ENCODE measurements at regions not wholly inside any gene's neighbourhood (a gene's known extent, or its start where the extent isn't known, plus 50 kb on each side); places are given as distances from the start of the nearest gene placed in this dataset.

DNA sequence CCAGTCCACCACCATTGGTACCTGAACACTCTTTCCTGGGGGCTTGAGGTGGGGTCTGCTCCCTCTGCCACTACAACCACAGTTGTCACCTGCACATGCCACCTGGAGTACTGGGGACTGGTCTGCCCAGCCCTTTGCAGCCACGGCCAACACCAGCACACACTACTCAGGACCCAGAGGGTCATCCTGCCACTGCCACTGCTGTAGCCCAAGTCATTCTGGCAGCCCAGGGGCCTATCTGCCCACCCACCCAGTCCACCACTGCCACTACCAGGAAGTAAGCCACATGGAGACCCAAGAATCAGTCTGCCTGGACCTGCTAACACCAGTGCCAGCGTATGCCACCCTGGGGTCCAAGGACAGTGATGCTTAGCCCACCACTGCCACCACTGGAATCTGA lies 302.4 kb upstream of the TRPC7 start:
- no peaks in the 10 kb centered on the region for H3K27me3 ChIP-seq (ENCODE audit: control insufficient read depth in 3 of 3, insufficient read depth in 3 of 3, low read length in 2 of 3)
- H3K9ac ChIP-seq (ENCODE audit: insufficient read depth in 1 of 2, low read length in 2 of 2) = no peak overlapping the region
- no peaks in the 10 kb centered on the region for H3K36me3 ChIP-seq (ENCODE audit: control insufficient read depth in 4 of 4, insufficient read depth in 4 of 4, low read length in 4 of 4)
- H3K4me1 ChIP-seq (ENCODE audit: control insufficient read depth in 5 of 5, insufficient read depth in 5 of 5, low read length in 5 of 5) = no peaks in the 10 kb centered on the region
- DNase-seq (no peak), ATAC-seq (ENCODE audit: insufficient read depth, low FRiP score) (no peak)
- no peak overlapping the region for H3K4me3 ChIP-seq
- peaks cover 0 to 7% (median 1%) of the 10 kb centered on the region in 4 donors for H3K9me3 ChIP-seq (ENCODE audit: control insufficient read depth in 4 of 4, insufficient read depth in 3 of 4, low read length in 3 of 4)
- WGBS, 2 donors = 85 to 97% methylated on average over 2 of the region's 2 CpGs
- TF ChIP-seq, protein P1, sequence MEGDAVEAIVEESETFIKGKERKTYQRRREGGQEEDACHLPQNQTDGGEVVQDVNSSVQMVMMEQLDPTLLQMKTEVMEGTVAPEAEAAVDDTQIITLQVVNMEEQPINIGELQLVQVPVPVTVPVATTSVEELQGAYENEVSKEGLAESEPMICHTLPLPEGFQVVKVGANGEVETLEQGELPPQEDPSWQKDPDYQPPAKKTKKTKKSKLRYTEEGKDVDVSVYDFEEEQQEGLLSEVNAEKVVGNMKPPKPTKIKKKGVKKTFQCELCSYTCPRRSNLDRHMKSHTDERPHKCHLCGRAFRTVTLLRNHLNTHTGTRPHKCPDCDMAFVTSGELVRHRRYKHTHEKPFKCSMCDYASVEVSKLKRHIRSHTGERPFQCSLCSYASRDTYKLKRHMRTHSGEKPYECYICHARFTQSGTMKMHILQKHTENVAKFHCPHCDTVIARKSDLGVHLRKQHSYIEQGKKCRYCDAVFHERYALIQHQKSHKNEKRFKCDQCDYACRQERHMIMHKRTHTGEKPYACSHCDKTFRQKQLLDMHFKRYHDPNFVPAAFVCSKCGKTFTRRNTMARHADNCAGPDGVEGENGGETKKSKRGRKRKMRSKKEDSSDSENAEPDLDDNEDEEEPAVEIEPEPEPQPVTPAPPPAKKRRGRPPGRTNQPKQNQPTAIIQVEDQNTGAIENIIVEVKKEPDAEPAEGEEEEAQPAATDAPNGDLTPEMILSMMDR (IDR thresholded peaks at IDR 0.05; ENCODE audit: control extremely low read depth, extremely low read depth) = no peak
- H3K27ac ChIP-seq (ENCODE audit: low read depth in 1 of 2, low read length in 1 of 2) = no peak overlapping the region

DNA sequence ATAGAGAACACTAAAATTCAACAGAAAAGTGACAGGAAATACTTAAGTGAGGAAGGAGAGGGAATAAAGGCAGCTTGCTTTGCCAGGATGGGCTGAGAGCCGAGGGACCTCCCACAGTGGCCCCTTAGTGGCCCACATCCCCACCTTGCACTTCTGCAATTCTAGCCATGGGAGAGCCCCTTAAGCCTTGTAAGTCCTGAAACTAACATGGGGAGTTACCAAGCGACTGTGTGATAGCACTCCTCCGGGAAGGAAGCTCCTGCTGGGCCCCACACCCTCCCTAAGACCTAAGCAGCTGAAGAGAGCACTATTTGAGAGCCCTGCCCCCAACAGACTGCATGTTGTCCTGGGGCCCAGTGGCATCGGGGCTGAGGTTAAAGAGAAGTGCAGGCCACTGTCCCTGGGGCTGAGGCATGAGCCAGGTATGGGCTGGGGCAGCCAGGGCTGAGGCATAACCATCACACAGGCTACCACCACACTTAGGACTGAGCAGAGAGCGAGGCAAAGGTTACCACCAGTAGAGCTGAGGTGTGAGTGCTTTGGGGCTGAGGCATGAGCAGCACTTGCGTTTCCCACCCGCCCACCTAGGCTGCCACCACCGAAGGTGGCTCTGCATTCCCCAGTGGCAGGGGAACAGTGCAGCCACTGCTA lies 301.8 kb upstream of the TRPC7 start:
- TF ChIP-seq, protein P1 (IDR thresholded peaks at IDR 0.05; ENCODE audit: control extremely low read depth, extremely low read depth) = no peak
- 50 to 51% methylated on average over 8 of the region's 8 CpGs for WGBS, 2 donors
- Histone ChIP-seq H3K4me1 (ENCODE audit: control insufficient read depth in 5 of 5, insufficient read depth in 5 of 5, low read length in 5 of 5) (no peaks in the 10 kb centered on the region), H3K27ac (ENCODE audit: low read depth in 1 of 2, low read length in 1 of 2) (no peak overlapping the region), H3K4me3 (no peak overlapping the region), H3K9ac (ENCODE audit: insufficient read depth in 1 of 2, low read length in 2 of 2) (no peak overlapping the region), H3K27me3 (ENCODE audit: control insufficient read depth in 3 of 3, insufficient read depth in 3 of 3, low read length in 2 of 3) (no peaks in the 10 kb centered on the region), H3K9me3 (ENCODE audit: control insufficient read depth in 4 of 4, insufficient read depth in 3 of 4, low read length in 3 of 4) (peaks cover 0 to 7% (median 1%) of the 10 kb centered on the region in 4 donors), H3K36me3 (ENCODE audit: control insufficient read depth in 4 of 4, insufficient read depth in 4 of 4, low read length in 4 of 4) (no peaks in the 10 kb centered on the region)
- no peak for DNase-seq
- no peak for ATAC-seq (ENCODE audit: insufficient read depth, low FRiP score)

DNA sequence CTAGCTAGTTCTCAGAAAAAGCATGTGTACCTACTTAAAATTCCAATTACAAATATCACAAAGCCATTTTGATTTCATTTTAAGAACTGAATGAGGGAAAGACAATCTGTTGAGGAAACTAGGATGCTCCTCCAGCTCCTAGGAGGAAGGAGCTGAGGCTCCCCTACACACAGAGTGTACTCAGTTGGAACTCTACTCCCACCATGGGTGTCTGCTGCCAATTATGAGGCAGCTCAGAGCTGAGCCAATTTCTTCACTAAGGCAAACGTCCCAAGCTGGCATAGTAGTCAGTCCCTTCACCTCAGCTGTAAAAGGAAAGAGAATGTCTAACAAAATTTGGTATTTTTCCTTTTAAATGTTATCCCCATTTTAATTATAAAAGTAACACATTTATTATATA lies 300.0 kb upstream of the TRPC7 start:
- H3K9ac ChIP-seq (ENCODE audit: insufficient read depth in 1 of 2, low read length in 2 of 2) = no peak overlapping the region
- TF ChIP-seq, protein P1 (IDR thresholded peaks at IDR 0.05; ENCODE audit: control extremely low read depth, extremely low read depth) = no peak
- no peaks in the 10 kb centered on the region for H3K27me3 ChIP-seq (ENCODE audit: control insufficient read depth in 3 of 3, insufficient read depth in 3 of 3, low read length in 2 of 3)
- H3K27ac ChIP-seq (ENCODE audit: low read depth in 1 of 2, low read length in 1 of 2) = no peak overlapping the region
- 53 to 74% methylated on average over 1 of the region's 1 CpG for WGBS, 2 donors
- H3K4me3 ChIP-seq = no peak overlapping the region
- H3K36me3 ChIP-seq (ENCODE audit: control insufficient read depth in 4 of 4, insufficient read depth in 4 of 4, low read length in 4 of 4) = no peaks in the 10 kb centered on the region
- ATAC-seq (ENCODE audit: insufficient read depth, low FRiP score) (no peak), DNase-seq (no peak)
- H3K9me3 ChIP-seq (ENCODE audit: control insufficient read depth in 4 of 4, insufficient read depth in 3 of 4, low read length in 3 of 4) = peaks cover 0 to 3% (median 1%) of the 10 kb centered on the region in 4 donors
- no peaks in the 10 kb centered on the region for H3K4me1 ChIP-seq (ENCODE audit: control insufficient read depth in 5 of 5, insufficient read depth in 5 of 5, low read length in 5 of 5)

DNA sequence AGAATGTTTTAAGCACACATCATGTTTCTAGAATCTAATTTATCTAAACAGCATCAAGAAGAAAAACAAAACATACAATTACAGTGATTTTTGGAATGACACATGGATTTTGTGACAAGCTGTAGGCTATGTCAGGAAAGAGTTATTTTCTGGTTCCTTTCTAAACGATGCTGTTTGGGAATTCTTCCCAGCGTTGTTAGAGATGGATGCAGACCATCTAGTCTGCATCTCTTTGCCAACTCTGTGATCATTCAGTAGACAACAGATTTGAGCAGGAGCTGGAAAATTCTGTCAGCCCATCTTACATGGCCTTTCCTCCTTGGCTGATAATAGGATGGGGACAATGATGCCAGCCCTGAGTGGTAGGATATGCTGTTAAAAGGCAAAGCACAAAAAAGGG lies 295.7 kb upstream of the TRPC7 start:
- ATAC-seq (ENCODE audit: insufficient read depth, low FRiP score) (no peak), DNase-seq (no peak)
- no peak overlapping the region for H3K27ac ChIP-seq (ENCODE audit: low read depth in 1 of 2, low read length in 1 of 2)
- no peak overlapping the region for H3K4me3 ChIP-seq
- H3K27me3 ChIP-seq (ENCODE audit: control insufficient read depth in 3 of 3, insufficient read depth in 3 of 3, low read length in 2 of 3) = no peaks in the 10 kb centered on the region
- TF ChIP-seq, protein P1 (IDR thresholded peaks at IDR 0.05; ENCODE audit: control extremely low read depth, extremely low read depth) = no peak
- WGBS, 2 donors = 65 to 76% methylated on average over 2 of the region's 2 CpGs
- peaks cover 0 to 3% (median 0%) of the 10 kb centered on the region in 4 donors for H3K9me3 ChIP-seq (ENCODE audit: control insufficient read depth in 4 of 4, insufficient read depth in 3 of 4, low read length in 3 of 4)
- H3K36me3 ChIP-seq (ENCODE audit: control insufficient read depth in 4 of 4, insufficient read depth in 4 of 4, low read length in 4 of 4) = no peaks in the 10 kb centered on the region
- H3K4me1 ChIP-seq (ENCODE audit: control insufficient read depth in 5 of 5, insufficient read depth in 5 of 5, low read length in 5 of 5) = no peaks in the 10 kb centered on the region
- no peak overlapping the region for H3K9ac ChIP-seq (ENCODE audit: insufficient read depth in 1 of 2, low read length in 2 of 2)
